ENCODE measurements at regions not wholly inside any gene's neighbourhood (a gene's known extent, or its start where the extent isn't known, plus 50 kb on each side); places are given as distances from the start of the nearest gene placed in this dataset.

GRCh38 chr3:197369545-197369944 is 71.1 kb upstream of the DLG1 start:
- peak overlapping the region in 1 of 3 experiments; percentile 59; a peak in 3 of 6 replicates for H3K4me3 ChIP-seq (replicated peaks in 1 of 3; ENCODE audit: insufficient read depth in 1 of 3, low read depth in 2 of 3, low read length in 3 of 3)
- peaks cover 88% of the 10 kb centered on the region for H3K4me1 ChIP-seq (ENCODE audit: insufficient read depth, low read length)
- peak overlapping the region; percentile 90 for H3K27ac ChIP-seq (ENCODE audit: extremely low read length, insufficient read depth, low read length)
- intact Hi-C loops (cut with micrococcal nuclease; ENCODE audit: unreplicated experiment) (no loop called here), in situ Hi-C loops (cut with HindIII; ENCODE audit: extremely low pct_ligation_motif_present, low pct_unique_long_range_greater_than_20kb) (no loop called here)
- no peak for TF ChIP-seq REPIN1 (CRISPR knock-in tag; IDR thresholded peaks at IDR 0.05; ENCODE audit: borderline replicate concordance, low read depth)
- no peak for TF ChIP-seq KAT2B (IDR thresholded peaks at IDR 0.05; ENCODE audit: borderline replicate concordance, low read depth, low read length)
- TF ChIP-seq NPAS2 (CRISPR knock-in tag; IDR thresholded peaks at IDR 0.05; ENCODE audit: borderline replicate concordance): no peak
- TF ChIP-seq RNF219 (CRISPR knock-in tag; IDR thresholded peaks at IDR 0.05): no peak
- TF ChIP-seq PCBP2 (optimal IDR thresholded peaks at IDR 0.05; ENCODE audit: low read depth, low read length, poor library complexity, severe bottlenecking): peak; percentile 78
- no peak for TF ChIP-seq ZFP41 (CRISPR knock-in tag; IDR thresholded peaks at IDR 0.05; ENCODE audit: borderline replicate concordance)
- TF ChIP-seq HNRNPK (IDR thresholded peaks at IDR 0.05; ENCODE audit: low read depth, low read length, poor library complexity, severe bottlenecking): peak; percentile 99
- no peak for TF ChIP-seq ZNF619 (CRISPR knock-in tag; IDR thresholded peaks at IDR 0.05)
- TF ChIP-seq ZSCAN25 (CRISPR knock-in tag; IDR thresholded peaks at IDR 0.05): 0 out of 2 replicates have a peak, but pooled peaks have one; percentile 36
- TF ChIP-seq PCBP1 (IDR thresholded peaks at IDR 0.05; ENCODE audit: borderline replicate concordance, low read depth, low read length): peak; percentile 97
- TF ChIP-seq DRAP1 (CRISPR knock-in tag; IDR thresholded peaks at IDR 0.05): no peak
- peak; percentile 28; the same call in 1 of the 2 replicates for TF ChIP-seq ZNF362 (CRISPR knock-in tag; IDR thresholded peaks at IDR 0.05; ENCODE audit: borderline replicate concordance)
- no peak for TF ChIP-seq ZIK1 (CRISPR knock-in tag; IDR thresholded peaks at IDR 0.05; ENCODE audit: borderline replicate concordance, low read depth)
- no peak for TF ChIP-seq ZSCAN21 (CRISPR knock-in tag; IDR thresholded peaks at IDR 0.05; ENCODE audit: borderline replicate concordance)
- ATAC-seq: no peak
- H4K20me1 ChIP-seq (ENCODE audit: insufficient read depth, low read length): no peaks in the 10 kb centered on the region
- WGBS (ENCODE audit: low lambda C conversion rate): 1% methylated on average over 2 of the region's 2 CpGs
- peak overlapping the region; percentile 60; the same call in 1 of the 2 replicates for H3K9ac ChIP-seq (ENCODE audit: insufficient read depth, low read depth, low read length)
- ChIA-PET POLR2A (interaction anchor here (0.6 to 4.2 kb wide), 18 partner anchors 14 to 237 kb away, joined by 3 to 35 read pairs (median 9); partner anchors contain the start of gene DLG1), CTCF (ENCODE audit: low intra/inter-chr PET ratio, low total read pairs) (no interaction called here)
- FAIRE-seq: no peak
- no peaks in the 10 kb centered on the region for H3K36me3 ChIP-seq (replicated peaks in 1 of 2; ENCODE audit: control insufficient read depth in 1 of 2, insufficient read depth in 2 of 2, low read length in 2 of 2)
- no peaks in the 10 kb centered on the region for H3K79me2 ChIP-seq (ENCODE audit: insufficient read depth, low read length)
- no TSS peak for BruUV-seq (replicated peaks)
- no peak for DNase-seq (ENCODE audit: low spot score)
- H2AFZ ChIP-seq (ENCODE audit: low read length): no peak overlapping the region
- H3K4me2 ChIP-seq (ENCODE audit: low read depth, low read length): peak overlapping the region; percentile 82
- no peaks in the 10 kb centered on the region for H3K9me3 ChIP-seq (ENCODE audit: low read length)
- no peaks in the 10 kb centered on the region for H3K27me3 ChIP-seq (ENCODE audit: control insufficient read depth in 1 of 2, insufficient read depth in 2 of 2, low read length in 2 of 2)

Data from HepG2 (cell line).